ELF-1 (cell line): ENCODE measurements at regions not wholly inside any gene's neighbourhood (a gene's known extent, or its start where the extent isn't known, plus 50 kb on each side); places are given as distances from the start of the nearest gene placed in this dataset.
A peak's percentile ranks its signal among the peaks of the same experiment; 100 is the strongest.
"Not testable (repeated sequence)": the region's sequence is repeated elsewhere in the genome, so short reads cannot be mapped to it uniquely, and the experiment has no call there.

ENCODE experiments used
- DNase-seq: peaks from one replicate; pipeline ENCODE4 v3.0.0-alpha.2; 2016; ENCODE audit warnings: low read depth, low spot score

DNA sequence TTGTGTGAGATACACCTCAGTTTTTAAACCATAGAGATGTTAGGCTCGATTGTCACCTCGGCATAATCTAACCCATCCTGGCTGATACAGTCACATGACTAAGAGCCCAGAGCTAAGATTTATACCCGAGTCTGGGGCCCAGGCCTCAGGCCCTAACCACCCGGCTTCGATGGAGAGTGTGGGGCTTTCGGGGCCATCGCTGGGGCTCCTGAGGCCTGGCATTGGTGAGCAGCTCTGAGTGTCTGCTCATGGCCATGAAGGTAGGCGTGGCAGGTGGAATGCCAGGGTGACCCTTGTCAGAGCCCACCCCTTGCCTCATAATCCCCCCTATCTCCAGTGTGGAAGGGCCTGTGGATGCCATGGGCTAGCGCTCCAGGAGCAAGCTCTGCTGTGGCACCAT, 164.3 kb downstream of the BMP7 start:
- DNase-seq, result no peak

DNA sequence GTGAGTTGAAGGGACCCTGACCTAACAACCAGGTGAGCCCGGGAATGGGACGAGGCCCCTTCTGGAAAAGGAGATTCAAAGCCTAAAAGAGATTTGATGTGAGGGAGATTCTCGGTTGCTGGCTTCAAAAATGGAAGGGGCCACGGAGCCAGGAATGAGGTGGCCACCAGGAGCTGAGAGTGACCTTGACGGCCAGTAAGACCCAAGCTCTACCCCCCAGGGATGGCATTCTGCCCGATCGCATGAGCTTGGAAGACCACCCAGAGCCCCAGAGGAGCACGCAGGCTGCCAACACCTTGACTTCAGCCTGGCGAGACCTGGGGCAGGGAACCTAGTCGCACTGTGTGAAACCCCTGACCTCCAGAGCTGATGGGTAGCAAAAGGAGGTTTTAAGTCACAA, 163.9 kb downstream of the BMP7 start:
- DNase-seq, result no peak

DNA sequence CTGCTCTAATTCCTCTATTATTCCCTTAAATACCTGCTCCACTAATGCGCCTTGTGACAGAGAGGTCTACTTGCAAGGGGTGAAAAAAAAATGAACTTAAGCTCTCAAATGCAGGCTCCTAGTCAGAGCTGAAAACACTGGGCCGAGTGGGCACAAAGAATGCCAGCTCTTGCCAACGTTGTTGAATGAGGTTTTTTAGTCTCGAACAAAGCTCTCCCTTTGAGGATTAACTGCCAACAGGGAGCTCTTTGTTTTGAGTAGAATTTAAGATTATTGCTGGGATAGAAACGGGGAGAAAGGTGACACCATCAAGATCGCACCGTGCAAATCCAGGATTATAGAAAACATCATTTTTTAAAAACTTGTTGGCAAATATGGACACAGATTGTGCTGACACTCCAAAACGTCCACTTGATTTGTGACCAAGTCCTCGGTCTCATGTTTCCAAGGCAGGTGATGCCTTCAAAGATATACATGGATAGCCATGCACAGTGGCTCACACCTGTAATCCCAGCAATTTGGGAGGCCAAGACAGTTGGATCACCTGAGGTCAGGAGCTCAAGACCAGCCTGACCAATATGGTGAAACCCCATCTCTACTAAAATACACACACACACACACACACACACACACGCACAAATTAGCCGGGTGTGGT, 163.2 kb downstream of the BMP7 start:
- DNase-seq, result no peak

DNA sequence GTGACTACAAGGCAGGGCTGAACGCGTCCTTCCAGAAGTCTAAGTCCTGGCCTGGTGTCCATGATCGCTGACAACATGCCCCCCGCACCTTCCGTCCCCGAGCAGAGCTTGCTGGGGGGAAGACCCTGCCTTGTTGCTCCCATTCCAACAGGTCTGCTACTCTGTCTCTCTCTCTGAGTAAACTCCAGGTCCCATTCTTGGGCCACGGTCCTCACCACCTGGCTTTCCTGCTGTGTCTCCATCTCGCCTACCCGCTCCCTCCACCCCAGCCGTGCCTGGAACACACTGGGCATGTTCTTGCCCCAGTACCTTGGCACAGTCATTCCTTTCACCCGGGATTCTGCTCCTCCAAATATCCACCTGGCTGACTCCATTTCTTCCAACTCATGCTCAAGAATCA, 162.3 kb downstream of the BMP7 start:
- no peak for DNase-seq

DNA sequence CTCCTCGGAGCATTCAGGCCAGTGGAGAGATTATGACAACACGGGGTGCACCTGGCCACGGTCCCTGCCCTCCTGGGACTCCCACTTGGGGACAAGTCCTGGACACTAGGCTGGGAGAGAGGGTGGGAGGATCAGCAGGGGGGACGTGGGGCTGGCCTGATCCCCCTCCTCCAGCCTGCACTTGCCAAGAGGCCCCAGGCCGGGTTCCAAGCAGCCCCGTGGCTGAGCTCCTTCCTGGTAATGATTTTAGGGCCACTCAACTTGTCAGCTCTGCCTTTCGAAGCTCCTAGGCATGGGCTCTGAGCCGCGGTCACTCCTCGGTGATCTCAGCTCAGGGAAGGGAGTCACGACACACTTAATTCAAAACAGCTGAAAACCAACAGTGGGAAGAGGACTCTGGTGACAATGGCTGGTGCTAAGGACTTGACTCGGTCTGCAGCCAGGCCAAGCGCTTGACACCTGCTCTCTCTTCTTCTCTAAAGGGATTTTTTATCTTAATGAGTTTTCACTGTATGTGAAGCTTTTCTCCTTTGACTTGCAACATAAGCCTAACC, 161.7 kb downstream of the BMP7 start:
- DNase-seq, result no peak

DNA sequence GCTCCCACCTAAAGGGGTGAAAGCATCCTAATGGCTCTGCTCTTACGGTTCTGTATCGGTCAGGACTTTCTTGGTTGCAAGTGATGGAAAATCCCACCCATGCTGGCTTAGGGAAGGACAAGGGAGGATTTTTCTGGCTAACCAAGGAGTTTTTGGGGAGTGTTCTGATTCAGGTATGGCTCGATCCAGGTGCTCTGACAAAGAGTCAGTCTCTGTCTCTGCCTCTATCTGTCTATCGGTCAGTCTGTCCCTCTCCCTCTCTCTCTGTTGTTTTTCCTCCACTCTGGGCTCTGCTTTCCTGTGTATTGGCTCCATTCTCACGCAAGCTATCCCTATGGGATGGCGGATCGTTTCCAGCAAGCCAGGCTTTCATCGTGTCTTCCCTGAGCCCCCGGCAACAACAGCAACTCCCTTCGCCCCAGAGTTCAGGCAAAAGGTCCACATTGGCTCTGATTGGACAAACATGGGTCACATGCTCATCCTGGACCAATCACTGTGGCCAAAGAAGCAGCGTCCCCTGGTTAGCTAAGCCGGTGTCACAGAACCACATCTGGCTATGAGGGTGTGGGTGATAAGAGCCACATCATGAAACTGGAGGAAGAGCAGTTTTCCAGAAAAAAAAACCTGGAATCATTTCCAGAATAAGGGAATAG, 160.3 kb downstream of the BMP7 start:
- peak; percentile 53 for DNase-seq

DNA sequence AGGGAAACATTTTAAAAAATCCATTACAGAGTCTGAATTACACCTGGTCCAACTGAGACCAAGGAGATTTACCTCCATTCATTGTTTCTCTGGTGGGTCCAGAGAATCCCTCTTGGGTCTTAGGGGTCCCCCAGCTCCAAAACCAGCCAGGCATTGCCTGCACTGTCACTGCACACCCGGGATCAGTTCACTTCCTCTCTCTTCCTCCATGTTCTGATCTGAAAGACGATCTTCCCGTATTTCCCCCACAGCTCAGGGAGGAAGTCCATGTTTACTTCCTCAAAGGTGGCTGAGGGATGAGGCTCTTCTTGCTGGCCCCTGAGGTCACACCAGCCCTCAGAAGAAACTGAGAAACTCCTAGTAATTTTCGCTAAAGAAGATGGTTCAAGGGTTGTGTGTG, 159.7 kb downstream of the BMP7 start:
- no peak for DNase-seq

DNA sequence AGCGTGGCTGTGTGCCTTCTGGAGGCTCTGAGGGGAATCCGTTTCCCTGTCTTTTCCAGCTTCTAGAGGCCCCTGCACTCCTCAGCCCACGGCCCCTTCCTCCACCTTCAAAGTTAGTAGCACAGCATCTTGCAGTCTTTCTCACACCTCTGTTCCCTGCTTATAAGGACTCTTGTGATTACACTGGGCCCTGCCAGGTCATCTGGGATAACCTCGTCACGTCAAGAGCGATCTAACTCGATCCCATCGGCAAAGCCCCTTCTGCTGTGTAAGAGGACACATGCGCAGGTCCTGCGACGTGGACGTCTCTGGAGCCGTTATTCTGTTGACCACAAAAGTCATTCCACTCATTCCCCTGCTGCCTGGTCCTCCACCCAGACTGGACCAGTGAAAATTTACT, 159.2 kb downstream of the BMP7 start:
- no peak for DNase-seq

DNA sequence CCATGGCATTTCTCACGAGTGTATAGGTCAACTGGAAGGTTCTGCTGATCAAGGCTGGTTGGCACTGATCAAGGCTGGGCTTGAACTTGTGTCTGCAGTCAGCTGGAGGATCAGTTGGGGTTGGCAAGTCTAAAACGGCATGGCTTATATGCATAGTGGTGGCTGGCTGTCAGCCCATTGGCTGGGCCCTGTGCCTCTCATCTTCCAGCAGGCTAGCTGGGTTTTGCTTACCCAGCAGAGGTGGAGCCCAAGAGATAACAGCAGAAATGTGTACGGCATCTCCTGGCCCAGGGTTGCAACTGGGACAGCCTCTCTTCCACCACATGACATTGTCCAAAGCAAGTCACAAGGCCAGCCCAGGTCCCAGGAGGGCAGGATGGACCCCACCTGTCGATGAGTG, 158.2 kb downstream of the BMP7 start:
- no peak for DNase-seq

DNA sequence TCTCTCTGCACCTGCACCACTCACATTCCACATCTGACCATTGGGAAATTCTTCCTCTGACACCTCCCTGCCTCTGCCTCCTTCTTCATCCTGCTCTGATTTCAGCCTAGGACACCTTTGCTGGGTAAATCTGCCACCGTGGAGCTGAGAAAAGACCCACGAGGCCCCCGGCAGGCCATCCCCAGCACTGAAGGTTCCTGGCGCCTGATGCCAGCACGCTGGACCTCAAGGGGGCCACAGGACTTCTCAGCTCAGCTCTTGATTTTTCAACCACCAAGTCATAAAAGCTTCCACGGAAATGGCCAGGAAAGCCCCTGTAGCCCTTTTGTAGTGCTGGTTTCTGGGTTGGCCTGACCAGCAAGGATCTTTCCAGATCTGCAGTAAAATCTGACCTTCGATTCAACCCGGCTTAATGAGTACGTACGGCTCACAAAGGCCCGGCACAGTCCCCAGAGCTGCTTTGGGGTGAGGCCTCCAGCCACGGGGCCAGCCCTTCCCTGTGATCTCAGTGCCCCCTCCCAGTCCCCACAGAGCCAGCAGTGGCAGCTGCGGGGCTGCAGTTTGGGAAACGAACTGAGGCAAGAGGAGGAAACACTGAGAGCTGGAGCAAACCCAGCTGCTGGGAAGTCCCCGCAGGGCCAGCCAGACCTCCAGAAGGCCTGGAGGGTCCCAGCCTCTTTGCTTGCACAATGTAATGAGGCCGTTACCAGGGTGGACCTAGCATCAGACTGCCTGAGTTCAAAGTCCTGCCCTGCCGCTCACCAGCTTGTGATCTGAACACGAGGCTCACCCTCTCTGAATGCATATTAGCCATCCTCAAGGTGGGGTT, 157.5 kb downstream of the BMP7 start:
- no peak for DNase-seq

DNA sequence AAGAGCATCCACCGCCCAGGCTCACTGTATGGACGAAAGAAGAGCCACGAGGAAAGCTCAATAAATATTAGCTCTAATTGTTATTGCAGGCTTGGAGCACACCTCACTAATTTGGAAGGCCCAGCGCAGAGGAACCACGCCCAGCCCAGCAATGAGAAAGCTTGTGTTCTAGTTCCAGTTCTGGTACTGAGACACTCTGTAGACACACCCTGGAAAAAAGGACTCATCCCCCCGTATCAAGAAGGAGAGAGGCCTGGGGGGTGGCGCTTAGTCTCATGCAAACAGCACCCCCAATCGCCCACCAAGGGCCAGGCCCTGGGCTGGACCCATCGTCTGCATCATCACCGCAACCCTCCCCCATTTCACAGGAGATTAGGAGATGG, 156.9 kb downstream of the BMP7 start:
- no peak for DNase-seq

DNA sequence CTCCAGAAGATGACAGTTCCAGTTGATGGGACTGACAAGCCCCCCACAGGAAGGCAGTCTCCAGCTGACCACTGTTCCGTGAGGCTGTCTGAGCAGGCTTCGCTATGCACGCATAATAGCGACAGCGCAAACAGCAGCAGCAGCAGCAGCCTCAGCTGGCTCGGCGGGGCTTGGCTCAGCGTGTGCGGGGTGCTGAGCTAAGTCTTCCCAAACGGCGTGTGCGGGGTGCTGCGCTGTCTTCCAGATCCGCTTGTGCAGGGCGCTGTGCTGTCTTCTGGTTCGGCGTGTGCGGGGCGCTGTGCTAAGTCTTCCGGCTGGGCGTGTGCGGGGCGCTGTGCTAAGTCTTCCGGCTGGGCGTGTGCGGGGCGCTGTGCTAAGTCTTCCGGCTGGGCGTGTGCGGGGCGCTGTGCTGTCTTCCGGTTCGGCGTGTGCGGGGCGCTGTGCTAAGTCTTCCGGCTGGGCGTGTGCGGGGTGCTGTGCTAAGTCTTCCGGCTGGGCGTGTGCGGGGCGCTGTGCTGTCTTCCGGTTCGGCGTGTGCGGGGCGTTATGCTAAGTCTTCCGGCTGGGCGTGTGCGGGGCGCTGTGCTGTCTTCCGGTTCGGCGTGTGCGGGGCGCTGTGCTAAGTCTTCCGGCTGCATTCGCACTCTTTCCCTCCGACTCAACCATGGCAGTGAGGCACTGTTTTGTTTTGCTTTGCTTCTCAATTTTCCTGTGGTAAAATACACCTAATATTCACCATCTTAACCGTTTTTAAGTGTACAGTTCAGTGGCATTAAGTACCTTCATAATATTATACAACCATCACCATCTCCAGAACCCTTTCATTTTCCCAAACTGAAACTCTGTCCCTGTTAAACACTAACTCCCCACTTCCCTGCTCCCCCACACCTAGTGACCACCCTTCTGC, 156.1 kb downstream of the BMP7 start:
- not testable (repeated sequence) for DNase-seq

DNA sequence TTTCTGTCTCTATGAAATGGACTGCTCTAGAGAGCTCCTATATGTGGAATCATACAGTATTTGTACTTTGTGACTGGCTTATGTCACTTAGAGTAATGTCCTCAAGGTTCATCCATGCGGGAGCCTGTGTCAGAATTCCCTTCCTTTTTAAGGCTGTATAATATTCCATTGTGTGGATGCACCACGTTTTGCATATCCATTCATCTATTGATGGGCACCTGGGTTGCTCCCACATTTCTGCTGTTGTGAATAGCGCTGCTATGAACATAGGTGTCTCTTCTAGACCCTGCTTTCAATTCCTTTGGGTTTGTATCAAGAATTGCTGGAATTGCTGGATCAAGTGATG, 155.4 kb downstream of the BMP7 start:
- DNase-seq, result no peak

DNA sequence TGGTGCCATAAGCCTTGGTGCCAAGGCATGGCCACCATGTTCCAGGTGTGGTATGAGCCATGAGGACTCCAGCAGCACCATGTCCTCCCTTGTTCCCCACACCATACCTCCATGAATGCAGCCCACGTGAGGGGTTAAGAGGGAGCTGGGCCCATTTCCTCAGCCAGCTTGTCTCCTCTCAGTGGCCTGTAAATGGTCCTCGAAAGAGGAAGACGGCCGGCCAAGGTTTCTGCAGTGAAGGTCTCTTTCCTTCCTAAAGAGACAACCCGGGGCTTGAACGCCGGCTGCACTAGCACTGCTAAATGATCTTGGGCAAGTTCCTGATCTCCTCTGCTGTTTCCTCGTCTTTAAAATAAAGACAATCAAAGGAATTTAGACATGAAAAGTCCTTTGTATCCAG, 154.0 kb downstream of the BMP7 start:
- DNase-seq, result no peak

DNA sequence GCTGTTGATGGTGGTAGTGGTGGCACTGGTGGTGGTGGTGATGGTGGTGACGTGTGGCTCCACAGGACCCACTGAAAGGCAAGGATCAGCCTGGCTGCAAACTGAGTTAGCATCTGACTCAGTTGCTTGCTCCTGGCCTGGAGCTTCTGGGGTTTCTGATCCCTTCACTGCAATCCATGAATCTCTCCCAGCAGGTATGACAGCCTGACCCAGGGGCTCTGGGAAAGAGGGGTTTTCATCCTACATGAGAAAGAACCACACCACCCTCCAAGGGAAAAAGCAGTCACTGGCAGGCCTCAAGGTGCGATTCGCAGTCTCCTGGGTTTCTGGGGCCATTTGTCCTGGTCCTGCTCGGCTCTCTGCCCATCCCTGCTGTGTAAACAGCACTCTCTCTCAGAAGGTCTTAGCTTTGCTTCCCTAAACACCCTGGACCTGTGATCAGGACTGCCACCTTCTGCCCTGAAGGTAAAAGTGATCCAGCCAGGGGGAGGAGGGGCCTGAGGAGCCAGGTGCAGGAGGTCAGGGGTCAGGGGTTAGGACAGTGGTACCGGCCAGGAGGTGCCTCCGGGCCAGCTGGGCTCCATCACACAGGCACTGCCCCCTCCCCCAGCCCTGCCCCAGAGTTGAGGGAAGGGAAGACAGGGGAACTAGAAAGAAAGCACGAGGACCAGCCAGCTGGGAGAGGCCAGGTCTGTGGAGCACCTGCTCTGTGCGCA, 152.0 kb downstream of the BMP7 start:
- peak; percentile 86 for DNase-seq

DNA sequence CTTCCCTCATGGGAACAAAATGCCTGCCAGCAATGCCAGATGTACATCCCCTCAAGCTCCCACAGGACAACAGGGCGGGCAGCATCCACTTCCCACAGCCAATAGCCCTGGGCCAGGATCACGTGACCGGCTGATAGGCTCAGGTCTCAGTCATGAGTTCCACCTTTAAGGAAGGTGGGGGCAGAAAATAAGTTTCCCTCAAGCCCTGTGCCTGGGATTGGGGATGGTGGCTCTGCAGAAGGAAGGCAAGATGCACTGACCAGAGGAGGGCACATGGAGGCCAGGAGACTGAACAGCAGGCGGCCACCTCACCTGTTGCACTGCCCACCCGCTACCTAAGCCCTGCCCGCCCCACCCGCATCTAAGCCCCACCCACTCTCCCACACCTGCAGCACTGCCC, 149.1 kb downstream of the BMP7 start:
- DNase-seq, result no peak

DNA sequence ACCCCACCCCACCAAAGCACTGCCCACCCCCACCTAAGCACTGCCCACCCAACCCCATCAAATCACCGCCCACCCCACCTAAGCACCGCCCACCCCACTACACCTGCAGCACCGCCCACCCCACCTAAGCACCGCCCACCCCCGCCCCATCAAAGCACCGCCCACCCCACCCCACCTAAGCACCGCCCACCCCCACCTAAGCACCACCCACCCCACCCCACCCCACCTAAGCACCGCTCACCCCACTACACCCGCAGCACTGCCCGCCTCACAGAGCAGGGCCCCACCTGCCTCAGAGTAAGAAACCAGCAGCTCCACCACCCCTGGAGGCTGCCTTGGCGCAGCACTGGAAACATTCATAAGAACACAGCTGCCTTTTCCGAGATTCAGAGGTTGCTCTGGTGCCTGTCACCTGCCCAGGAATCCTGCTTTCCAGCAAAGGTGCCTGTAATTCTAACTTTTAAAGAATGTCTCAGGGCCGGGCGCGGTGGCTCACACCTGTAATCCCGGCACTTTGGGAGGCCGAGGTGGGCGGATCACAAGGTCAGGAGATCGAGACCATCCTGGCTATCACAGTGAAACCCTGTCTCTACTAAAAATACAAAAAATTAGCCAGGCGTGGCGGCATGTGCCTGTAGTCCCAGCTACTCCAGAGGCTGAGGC, 148.2 kb downstream of the BMP7 start:
- no peak for DNase-seq
